Liver (tissue), 8 donors: ENCODE measurements at regions not wholly inside any gene's neighbourhood (a gene's known extent, or its start where the extent isn't known, plus 50 kb on each side); places are given as distances from the start of the nearest gene placed in this dataset.
A peak's percentile ranks its signal among the peaks of the same experiment; 100 is the strongest.

ENCODE experiments used
- DNase-seq: peaks from one replicate; pipeline ENCODE4 v3.0.0-alpha.2; 2017; ENCODE audit warnings: low spot score
- H3K27ac ChIP-seq, 2 donors: one replicate each; pipeline ENCODE4 v1.7.0; 2013; ENCODE audit warnings: inconsistent platforms in 2 of 2, low read length in 2 of 2, control low read depth in 1 of 2, low read depth in 1 of 2, mild to moderate bottlenecking in 1 of 2
- H3K27me3 ChIP-seq, 4 donors: one replicate each; pipeline versions ENCODE4 v1.6.1 to v1.7.0; 2013; ENCODE audit warnings: low read length in 3 of 4, inconsistent platforms in 1 of 4, mild to moderate bottlenecking in 1 of 4, moderate library complexity in 1 of 4; ENCODE audit not compliant: control insufficient read depth in 4 of 4, insufficient read depth in 4 of 4
- H3K36me3 ChIP-seq, 4 donors: one replicate each; pipeline versions ENCODE4 v1.6.1 to v1.7.0; 2013; ENCODE audit warnings: low read length in 3 of 4, mild to moderate bottlenecking in 3 of 4, low read depth in 1 of 4, moderate library complexity in 1 of 4; ENCODE audit not compliant: control insufficient read depth in 4 of 4, insufficient read depth in 3 of 4
- H3K4me1 ChIP-seq, 4 donors: one replicate each; pipeline versions ENCODE4 v1.6.1 to v1.7.0; 2013; ENCODE audit warnings: low read length in 3 of 4, mild to moderate bottlenecking in 3 of 4, moderate library complexity in 1 of 4; ENCODE audit not compliant: control insufficient read depth in 4 of 4, insufficient read depth in 4 of 4
- H3K4me3 ChIP-seq, 3 donors: one replicate each; pipeline versions ENCODE4 v1.6.1 to v1.7.0; 2013; ENCODE audit warnings: low read length in 3 of 3, control low read depth in 1 of 3, low read depth in 1 of 3, mild to moderate bottlenecking in 1 of 3
- H3K9ac ChIP-seq, 2 donors: one replicate each; pipeline ENCODE4 v1.7.0; 2013; ENCODE audit warnings: low read length in 2 of 2, mild to moderate bottlenecking in 2 of 2, moderate library complexity in 2 of 2, control low read depth in 1 of 2, low read depth in 1 of 2
- H3K9me3 ChIP-seq, 4 donors: one replicate each; pipeline versions ENCODE4 v1.6.1 to v1.7.0; 2013; ENCODE audit warnings: low read length in 3 of 4; ENCODE audit not compliant: control insufficient read depth in 4 of 4
- FOXA2 ChIP-seq: IDR thresholded peaks from 2 replicates; pipeline ENCODE4 v1.6.1; 2016; ENCODE audit warnings: antibody characterized with exemption
- GABPA ChIP-seq, 2 donors: IDR thresholded peaks in 1 of 2; conservative IDR thresholded peaks in 1 of 2; 2 replicates each; pipeline ENCODE4 v1.6.1; 2016; ENCODE audit warnings: antibody characterized with exemption in 2 of 2, mild to moderate bottlenecking in 1 of 2, moderate library complexity in 1 of 2
- HNF4G ChIP-seq: IDR thresholded peaks from 2 replicates; pipeline ENCODE4 v1.6.1; 2016; ENCODE audit warnings: antibody characterized with exemption
- JUND ChIP-seq, 2 donors: IDR thresholded peaks; 2 replicates each; pipeline ENCODE4 v1.6.1; 2016; ENCODE audit warnings: antibody characterized with exemption in 2 of 2
- NR2F2 ChIP-seq: IDR thresholded peaks from 2 replicates; pipeline ENCODE4 v1.6.1; 2016; ENCODE audit warnings: antibody characterized with exemption
- RAD21 ChIP-seq, 2 donors: IDR thresholded peaks; 2 replicates each; pipeline ENCODE4 v1.6.1; 2016; ENCODE audit warnings: antibody characterized with exemption in 2 of 2, mild to moderate bottlenecking in 2 of 2
- RXRA ChIP-seq, 2 donors: IDR thresholded peaks; 2 replicates each; pipeline ENCODE4 v1.6.1; 2017 to 2018; ENCODE audit warnings: antibody characterized with exemption in 2 of 2, mild to moderate bottlenecking in 1 of 2
- TAF1 ChIP-seq: conservative IDR thresholded peaks from 2 replicates; pipeline ENCODE4 v1.6.1; 2016; ENCODE audit warnings: antibody characterized with exemption, mild to moderate bottlenecking
- YY1 ChIP-seq: IDR thresholded peaks from 2 replicates; pipeline ENCODE4 v1.6.1; 2016; ENCODE audit warnings: antibody characterized with exemption, mild to moderate bottlenecking
- WGBS: extraction: QIAGEN DNeasy Blood & Tissue Kit; methylation state at CpG from one replicate; pipeline ENCODE4 v1.1.7; 2013; 5-methylcytosine and 5-hydroxymethylcytosine counted together
- TF ChIP-seq, protein P1 (sequence below): IDR thresholded peaks from 2 replicates; pipeline ENCODE4 v1.6.1; 2016; ENCODE audit warnings: antibody characterized with exemption
- TF ChIP-seq, protein P2 (sequence below): IDR thresholded peaks from 2 replicates; pipeline ENCODE4 v1.6.1; 2016; ENCODE audit warnings: antibody characterized with exemption
- TF ChIP-seq, protein P3 (sequence below): IDR thresholded peaks from 2 replicates; pipeline ENCODE4 v1.6.1; 2016; ENCODE audit warnings: antibody characterized with exemption, mild to moderate bottlenecking
- TF ChIP-seq, protein P4 (sequence below): IDR thresholded peaks from 2 replicates; pipeline ENCODE4 v1.6.1; 2016; ENCODE audit warnings: antibody characterized with exemption
- TF ChIP-seq, protein P5 (sequence below): fragments of 150-350 bp; IDR thresholded peaks from 2 replicates; pipeline ENCODE4 v1.5.1; 2017; ENCODE audit warnings: improper control_type of control experiment, low read depth, low read length; ENCODE audit not compliant: missing input control
- donor health status: healthy.
- donor health status: healthy.
- donor health status: healthy.
- donor health status: healthy.
- donor health status: healthy.

DNA sequence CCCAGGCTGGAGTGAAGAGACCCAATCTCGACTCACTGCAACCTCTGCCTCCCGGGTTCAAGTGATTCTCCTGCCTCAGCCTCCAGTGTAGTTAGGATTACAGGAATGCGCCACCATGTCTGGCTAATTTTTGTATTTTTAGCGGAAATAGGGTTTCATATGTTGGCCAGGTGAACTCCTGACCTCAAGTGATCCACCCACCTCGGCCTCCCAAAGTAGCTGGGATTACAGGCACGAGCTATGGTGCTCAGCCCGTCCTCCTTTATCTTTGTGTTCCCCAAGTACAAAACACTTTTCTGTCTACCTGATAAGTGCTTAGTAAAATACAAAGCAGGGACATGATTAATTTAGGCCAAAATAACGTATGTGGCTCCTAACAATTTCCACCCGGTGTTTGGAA lies 91.2 kb upstream of the STK17B start:
- no peak overlapping the region for H3K27ac ChIP-seq
- no peaks in the 10 kb centered on the region for H3K27me3 ChIP-seq
- H3K4me3 ChIP-seq = no peak overlapping the region
- H3K36me3 ChIP-seq = no peaks in the 10 kb centered on the region
- H3K9me3 ChIP-seq = no peaks in the 10 kb centered on the region
- no peak for DNase-seq
- TF ChIP-seq TAF1 (no peak), RAD21 (IDR thresholded peaks at IDR 0.05) (no peak)
- H3K9ac ChIP-seq = no peak overlapping the region
- WGBS = 83% methylated on average over 9 of the region's 9 CpGs
- no peaks in the 10 kb centered on the region for H3K4me1 ChIP-seq

DNA sequence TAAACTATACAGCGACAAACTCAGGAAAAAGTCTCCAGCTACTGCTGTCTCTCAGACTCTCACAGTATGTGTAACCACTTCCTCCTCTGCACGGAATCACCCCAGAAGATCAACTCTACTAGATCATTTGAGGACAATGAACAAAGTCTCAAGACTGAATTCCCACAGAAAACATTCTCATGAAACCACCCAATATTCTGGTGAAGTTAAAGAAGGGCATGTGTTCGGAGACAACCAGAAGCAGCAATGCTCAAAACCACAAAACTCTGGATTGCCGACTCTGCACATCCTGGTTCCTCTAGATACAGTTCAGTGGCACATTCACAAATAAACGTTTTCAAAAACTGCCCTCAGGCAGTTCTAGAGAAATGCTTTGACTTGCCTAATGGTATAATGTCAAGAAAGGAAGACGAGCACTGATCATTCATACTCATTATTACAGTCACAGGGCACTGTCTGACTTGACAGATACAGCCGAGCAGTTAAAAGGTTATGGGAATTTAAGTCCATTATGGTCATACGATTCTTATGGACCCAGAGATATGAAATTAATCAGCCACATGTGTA lies 91.9 kb upstream of the STK17B start:
- H3K9me3 ChIP-seq = no peaks in the 10 kb centered on the region
- no peak for DNase-seq
- no peaks in the 10 kb centered on the region for H3K27me3 ChIP-seq
- H3K4me1 ChIP-seq = no peaks in the 10 kb centered on the region
- H3K4me3 ChIP-seq = no peak overlapping the region
- peak overlapping the region in 1 of 2 donors; percentile 0 for H3K27ac ChIP-seq
- no peaks in the 10 kb centered on the region for H3K36me3 ChIP-seq
- no peak overlapping the region for H3K9ac ChIP-seq
- no peak for TF ChIP-seq YY1
- TF ChIP-seq, protein P1, sequence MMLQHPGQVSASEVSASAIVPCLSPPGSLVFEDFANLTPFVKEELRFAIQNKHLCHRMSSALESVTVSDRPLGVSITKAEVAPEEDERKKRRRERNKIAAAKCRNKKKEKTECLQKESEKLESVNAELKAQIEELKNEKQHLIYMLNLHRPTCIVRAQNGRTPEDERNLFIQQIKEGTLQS = no peak
- TF ChIP-seq JUND (IDR thresholded peaks at IDR 0.05) = no peak
- no peak for TF ChIP-seq HNF4G
- TF ChIP-seq, protein P2, sequence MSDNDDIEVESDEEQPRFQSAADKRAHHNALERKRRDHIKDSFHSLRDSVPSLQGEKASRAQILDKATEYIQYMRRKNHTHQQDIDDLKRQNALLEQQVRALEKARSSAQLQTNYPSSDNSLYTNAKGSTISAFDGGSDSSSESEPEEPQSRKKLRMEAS = peak; percentile 16
- TF ChIP-seq NR2F2 = no peak
- TF ChIP-seq GABPA (IDR thresholded peaks at IDR 0.05 in 1 of 2, conservative IDR thresholded peaks at IDR 0.05 in 1 of 2) = no peak
- no peak for TF ChIP-seq TAF1
- TF ChIP-seq, protein P3, sequence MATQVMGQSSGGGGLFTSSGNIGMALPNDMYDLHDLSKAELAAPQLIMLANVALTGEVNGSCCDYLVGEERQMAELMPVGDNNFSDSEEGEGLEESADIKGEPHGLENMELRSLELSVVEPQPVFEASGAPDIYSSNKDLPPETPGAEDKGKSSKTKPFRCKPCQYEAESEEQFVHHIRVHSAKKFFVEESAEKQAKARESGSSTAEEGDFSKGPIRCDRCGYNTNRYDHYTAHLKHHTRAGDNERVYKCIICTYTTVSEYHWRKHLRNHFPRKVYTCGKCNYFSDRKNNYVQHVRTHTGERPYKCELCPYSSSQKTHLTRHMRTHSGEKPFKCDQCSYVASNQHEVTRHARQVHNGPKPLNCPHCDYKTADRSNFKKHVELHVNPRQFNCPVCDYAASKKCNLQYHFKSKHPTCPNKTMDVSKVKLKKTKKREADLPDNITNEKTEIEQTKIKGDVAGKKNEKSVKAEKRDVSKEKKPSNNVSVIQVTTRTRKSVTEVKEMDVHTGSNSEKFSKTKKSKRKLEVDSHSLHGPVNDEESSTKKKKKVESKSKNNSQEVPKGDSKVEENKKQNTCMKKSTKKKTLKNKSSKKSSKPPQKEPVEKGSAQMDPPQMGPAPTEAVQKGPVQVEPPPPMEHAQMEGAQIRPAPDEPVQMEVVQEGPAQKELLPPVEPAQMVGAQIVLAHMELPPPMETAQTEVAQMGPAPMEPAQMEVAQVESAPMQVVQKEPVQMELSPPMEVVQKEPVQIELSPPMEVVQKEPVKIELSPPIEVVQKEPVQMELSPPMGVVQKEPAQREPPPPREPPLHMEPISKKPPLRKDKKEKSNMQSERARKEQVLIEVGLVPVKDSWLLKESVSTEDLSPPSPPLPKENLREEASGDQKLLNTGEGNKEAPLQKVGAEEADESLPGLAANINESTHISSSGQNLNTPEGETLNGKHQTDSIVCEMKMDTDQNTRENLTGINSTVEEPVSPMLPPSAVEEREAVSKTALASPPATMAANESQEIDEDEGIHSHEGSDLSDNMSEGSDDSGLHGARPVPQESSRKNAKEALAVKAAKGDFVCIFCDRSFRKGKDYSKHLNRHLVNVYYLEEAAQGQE = no peak
- TF ChIP-seq FOXA2 = no peak
- TF ChIP-seq, protein P4, sequence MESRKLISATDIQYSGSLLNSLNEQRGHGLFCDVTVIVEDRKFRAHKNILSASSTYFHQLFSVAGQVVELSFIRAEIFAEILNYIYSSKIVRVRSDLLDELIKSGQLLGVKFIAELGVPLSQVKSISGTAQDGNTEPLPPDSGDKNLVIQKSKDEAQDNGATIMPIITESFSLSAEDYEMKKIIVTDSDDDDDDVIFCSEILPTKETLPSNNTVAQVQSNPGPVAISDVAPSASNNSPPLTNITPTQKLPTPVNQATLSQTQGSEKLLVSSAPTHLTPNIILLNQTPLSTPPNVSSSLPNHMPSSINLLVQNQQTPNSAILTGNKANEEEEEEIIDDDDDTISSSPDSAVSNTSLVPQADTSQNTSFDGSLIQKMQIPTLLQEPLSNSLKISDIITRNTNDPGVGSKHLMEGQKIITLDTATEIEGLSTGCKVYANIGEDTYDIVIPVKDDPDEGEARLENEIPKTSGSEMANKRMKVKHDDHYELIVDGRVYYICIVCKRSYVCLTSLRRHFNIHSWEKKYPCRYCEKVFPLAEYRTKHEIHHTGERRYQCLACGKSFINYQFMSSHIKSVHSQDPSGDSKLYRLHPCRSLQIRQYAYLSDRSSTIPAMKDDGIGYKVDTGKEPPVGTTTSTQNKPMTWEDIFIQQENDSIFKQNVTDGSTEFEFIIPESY = no peak
- TF ChIP-seq, protein P5, sequence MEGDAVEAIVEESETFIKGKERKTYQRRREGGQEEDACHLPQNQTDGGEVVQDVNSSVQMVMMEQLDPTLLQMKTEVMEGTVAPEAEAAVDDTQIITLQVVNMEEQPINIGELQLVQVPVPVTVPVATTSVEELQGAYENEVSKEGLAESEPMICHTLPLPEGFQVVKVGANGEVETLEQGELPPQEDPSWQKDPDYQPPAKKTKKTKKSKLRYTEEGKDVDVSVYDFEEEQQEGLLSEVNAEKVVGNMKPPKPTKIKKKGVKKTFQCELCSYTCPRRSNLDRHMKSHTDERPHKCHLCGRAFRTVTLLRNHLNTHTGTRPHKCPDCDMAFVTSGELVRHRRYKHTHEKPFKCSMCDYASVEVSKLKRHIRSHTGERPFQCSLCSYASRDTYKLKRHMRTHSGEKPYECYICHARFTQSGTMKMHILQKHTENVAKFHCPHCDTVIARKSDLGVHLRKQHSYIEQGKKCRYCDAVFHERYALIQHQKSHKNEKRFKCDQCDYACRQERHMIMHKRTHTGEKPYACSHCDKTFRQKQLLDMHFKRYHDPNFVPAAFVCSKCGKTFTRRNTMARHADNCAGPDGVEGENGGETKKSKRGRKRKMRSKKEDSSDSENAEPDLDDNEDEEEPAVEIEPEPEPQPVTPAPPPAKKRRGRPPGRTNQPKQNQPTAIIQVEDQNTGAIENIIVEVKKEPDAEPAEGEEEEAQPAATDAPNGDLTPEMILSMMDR = no peak
- peak in 1 of 2 donors; percentile 26 for TF ChIP-seq RXRA (IDR thresholded peaks at IDR 0.05)
- TF ChIP-seq RAD21 (IDR thresholded peaks at IDR 0.05) = no peak
- 58% methylated on average over 8 of the region's 8 CpGs for WGBS
